ENCODE measurements at regions not wholly inside any gene's neighbourhood (a gene's known extent, or its start where the extent isn't known, plus 50 kb on each side); places are given as distances from the start of the nearest gene placed in this dataset.

DNA sequence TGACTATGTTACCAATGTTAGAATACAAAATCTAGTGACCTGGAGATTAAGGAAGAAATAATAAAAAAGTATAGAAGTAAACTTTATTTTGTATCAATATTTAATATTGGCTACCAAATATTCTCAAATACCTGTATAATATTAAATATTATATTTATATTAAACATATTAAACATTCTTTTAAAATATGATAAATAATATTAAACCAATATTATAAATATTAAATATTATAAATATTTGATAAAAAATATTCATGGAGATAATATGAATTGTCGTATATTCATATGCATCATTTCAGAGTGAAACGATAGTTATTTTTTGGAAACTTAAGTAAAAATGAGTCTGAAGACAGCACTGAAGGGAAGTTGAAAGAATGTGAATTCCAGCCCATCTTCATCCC, 571.2 kb upstream of the KLF12 start:
- no peak for DNase-seq (ENCODE audit: low read depth)
- TF ChIP-seq, protein P1, sequence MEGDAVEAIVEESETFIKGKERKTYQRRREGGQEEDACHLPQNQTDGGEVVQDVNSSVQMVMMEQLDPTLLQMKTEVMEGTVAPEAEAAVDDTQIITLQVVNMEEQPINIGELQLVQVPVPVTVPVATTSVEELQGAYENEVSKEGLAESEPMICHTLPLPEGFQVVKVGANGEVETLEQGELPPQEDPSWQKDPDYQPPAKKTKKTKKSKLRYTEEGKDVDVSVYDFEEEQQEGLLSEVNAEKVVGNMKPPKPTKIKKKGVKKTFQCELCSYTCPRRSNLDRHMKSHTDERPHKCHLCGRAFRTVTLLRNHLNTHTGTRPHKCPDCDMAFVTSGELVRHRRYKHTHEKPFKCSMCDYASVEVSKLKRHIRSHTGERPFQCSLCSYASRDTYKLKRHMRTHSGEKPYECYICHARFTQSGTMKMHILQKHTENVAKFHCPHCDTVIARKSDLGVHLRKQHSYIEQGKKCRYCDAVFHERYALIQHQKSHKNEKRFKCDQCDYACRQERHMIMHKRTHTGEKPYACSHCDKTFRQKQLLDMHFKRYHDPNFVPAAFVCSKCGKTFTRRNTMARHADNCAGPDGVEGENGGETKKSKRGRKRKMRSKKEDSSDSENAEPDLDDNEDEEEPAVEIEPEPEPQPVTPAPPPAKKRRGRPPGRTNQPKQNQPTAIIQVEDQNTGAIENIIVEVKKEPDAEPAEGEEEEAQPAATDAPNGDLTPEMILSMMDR (conservative IDR thresholded peaks at IDR 0.05; ENCODE audit: low read depth, low read length) = no peak
- no peak overlapping the region for H3K4me3 ChIP-seq (ENCODE audit: low read length)

DNA sequence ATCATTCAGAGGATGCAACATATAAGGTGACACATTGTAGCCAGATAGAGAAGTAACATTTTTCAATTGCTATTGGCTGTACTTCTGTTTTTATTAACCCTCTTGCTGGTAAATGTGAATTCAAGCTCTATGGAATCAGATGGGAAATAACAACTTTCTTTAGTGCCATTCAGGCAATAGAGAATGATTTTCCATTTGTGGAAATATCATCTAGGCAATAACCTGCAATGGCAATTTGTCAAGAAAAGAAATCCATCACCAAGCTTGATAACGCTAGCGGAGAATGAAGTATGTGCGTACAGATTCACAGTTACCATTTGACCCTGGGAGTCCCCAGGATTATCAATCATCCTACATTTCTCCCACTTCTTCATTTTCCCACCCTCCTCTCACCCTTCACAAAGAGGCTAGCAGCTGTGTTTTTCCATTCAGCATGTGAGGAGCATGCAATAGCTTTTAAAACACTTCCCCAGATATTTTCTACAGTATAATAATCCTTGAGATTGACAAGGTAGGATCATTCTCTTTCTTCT, 569.7 kb upstream of the KLF12 start:
- TF ChIP-seq, protein P1 (conservative IDR thresholded peaks at IDR 0.05; ENCODE audit: low read depth, low read length) = no peak
- DNase-seq (ENCODE audit: low read depth) = no peak
- H3K4me3 ChIP-seq (ENCODE audit: low read length) = no peak overlapping the region

DNA sequence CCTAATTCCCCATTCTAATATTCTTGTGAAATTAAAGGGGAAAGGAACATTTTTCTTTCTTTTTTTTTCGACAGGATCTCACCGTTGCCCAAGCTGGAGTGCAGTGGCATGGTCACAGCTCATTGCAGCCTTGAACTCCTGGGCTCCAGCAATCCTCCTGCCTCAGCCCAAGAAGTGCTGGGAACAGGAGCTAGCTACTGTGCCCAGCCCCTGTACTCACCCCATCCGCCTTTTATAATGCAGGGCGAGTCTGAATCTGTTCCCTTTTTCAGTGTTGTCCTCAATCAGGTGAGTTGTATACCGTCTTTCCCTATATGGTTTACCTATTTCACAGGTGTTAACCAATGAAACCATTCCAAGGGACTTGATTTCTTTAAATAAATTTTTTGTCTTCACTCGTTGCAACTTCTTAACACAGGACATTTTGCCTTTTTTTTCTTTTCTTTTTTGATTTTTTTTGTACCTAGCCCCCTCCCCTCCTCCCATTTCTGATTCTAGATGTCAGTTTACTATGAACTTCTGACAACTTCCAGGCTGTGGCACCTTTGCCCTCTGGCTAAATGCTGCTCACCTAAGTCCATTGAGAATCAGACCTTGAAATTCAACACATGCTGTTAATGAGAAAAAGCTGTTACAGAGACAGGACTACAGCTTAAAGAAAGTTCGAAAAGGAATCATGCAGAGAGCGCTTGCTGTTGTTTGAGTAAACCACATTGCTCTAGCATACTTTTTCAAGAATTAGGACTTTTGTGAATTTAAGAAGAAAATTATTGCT, 562.1 kb upstream of the KLF12 start:
- DNase-seq (ENCODE audit: low read depth) = no peak
- TF ChIP-seq, protein P1 (conservative IDR thresholded peaks at IDR 0.05; ENCODE audit: low read depth, low read length) = no peak
- H3K4me3 ChIP-seq (ENCODE audit: low read length) = no peak overlapping the region

DNA sequence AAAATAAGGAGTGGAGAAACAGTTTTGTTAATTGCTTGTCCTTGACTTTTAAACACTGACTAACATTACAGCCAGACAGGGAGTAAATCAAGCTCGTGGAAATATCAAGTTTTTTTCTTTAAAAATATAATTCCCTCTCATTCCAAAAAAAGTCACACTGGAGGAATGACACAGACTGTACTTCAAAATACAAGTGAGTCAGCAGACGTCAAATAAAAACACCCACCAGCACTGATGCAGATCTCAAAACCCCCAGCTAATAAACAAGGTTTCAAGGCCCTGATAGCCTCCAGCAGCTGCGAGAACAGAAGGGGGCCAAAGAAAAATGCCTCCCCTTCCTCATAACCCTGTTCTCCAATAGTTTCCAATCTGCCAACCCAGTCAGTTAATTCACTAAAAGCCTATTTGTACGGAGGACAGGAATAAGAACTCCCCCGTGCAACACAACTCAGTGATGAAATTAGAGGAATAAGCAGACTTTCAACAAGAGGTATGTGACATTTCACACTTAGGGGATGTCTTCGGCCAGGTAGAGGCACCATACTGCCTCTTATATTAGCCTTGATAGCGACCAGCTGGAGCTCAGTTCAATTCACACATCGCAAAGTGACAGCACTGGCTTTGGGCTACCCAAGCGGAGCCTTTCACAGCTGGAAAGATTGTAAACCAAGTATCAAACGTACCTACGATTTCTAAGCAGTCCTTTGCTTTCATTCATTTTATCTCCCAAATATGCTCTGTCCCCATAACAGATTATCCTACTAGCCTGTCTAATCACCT, 561.0 kb upstream of the KLF12 start:
- DNase-seq (ENCODE audit: low read depth) = no peak
- H3K4me3 ChIP-seq (ENCODE audit: low read length) = no peak overlapping the region
- TF ChIP-seq, protein P1 (conservative IDR thresholded peaks at IDR 0.05; ENCODE audit: low read depth, low read length) = no peak

DNA sequence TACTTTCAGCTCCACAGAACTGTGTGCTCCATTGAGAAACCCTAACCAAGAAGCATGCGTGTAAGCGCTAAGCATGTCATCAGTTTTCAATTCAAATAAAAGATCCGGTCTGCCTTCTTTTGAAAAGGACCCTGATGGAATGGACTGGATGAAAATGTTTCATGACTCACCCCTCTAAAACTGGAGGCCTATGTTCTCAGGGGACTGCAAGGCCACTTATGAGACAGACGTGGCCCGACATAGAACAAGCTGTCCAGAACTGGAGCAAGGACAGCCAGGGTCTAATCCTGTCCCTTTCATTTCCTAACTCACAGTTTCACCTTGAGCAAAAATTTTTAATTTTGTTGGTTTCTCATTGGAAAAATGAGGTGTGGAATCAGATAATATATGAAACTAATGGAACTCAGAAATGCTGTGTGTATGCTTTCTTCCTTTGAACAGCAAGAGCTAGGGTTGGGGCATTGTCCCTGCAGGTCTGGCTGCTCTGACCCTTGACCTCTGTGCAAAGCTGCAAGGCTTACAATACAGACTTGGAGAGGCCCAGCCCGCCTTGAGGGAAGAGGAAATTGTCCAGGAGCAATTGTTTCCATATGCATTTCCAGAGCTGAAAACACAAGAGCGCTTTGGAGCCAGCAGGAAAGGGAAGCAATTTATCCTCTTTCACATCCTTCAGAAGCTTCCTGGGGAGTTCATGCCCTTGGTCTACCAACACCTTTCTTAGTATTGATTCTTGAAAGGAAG, 553.4 kb upstream of the KLF12 start:
- no peak for DNase-seq (ENCODE audit: low read depth)
- TF ChIP-seq, protein P1 (conservative IDR thresholded peaks at IDR 0.05; ENCODE audit: low read depth, low read length) = no peak
- H3K4me3 ChIP-seq (ENCODE audit: low read length) = no peak overlapping the region

DNA sequence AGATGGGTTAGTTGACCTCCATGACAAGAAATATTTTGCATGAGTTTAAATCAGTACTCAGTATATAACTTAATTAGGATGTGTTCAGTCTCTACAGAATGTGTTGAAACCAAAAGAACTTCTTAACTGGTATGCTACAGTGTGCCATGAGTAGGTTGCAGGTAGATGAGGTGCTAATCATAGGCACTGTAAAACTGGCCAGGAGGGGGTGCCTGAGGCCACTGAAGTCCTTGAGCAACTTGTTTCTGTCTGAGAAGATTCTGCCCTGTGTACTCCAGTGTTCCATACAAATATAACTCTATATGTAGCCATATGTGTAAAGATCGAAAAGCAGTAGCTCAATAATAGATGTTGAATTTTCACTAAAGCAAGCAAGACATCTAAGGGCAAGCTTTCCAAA, 549.2 kb upstream of the KLF12 start:
- TF ChIP-seq, protein P1 (conservative IDR thresholded peaks at IDR 0.05; ENCODE audit: low read depth, low read length) = peak; percentile 20
- no peak for DNase-seq (ENCODE audit: low read depth)
- no peak overlapping the region for H3K4me3 ChIP-seq (ENCODE audit: low read length)

All from retinal pigment epithelial cell (primary cell).